Endothelial cell of umbilical vein (primary cell): ENCODE measurements at regions not wholly inside any gene's neighbourhood (a gene's known extent, or its start where the extent isn't known, plus 50 kb on each side); places are given as distances from the start of the nearest gene placed in this dataset.

Experiments used
- EZH2 ChIP-seq: IDR thresholded peaks from 2 replicates; pipeline ENCODE4 v1.6.1; 2012; ENCODE audit warnings: borderline replicate concordance, low read depth, mild to moderate bottlenecking, moderate library complexity, low read length, inconsistent platforms; ENCODE audit not compliant: severe bottlenecking
- FOS ChIP-seq: IDR thresholded peaks from 2 replicates; pipeline ENCODE4 v1.6.1; 2011; ENCODE audit warnings: mild to moderate bottlenecking, low read length, moderate library complexity, borderline replicate concordance; ENCODE audit not compliant: insufficient read depth
- GATA2 ChIP-seq: IDR thresholded peaks from 2 replicates; pipeline ENCODE4 v1.7.0; 2011; ENCODE audit warnings: low read depth, mild to moderate bottlenecking, moderate library complexity, mixed read lengths, low read length; ENCODE audit not compliant: insufficient read length, insufficient read depth
- JUN ChIP-seq: IDR thresholded peaks from 2 replicates; pipeline ENCODE4 v1.6.1; 2011; ENCODE audit warnings: borderline replicate concordance, low read depth; ENCODE audit not compliant: insufficient read length, insufficient read depth
- MAX ChIP-seq: IDR thresholded peaks from 2 replicates; pipeline ENCODE4 v1.6.1; 2011; ENCODE audit not compliant: insufficient read depth, insufficient read length
- MYC ChIP-seq: IDR thresholded peaks from one replicate; pipeline ENCODE4 v1.6.1; 2011; ENCODE audit warnings: mild to moderate bottlenecking, low read depth, low read length
- POLR2A ChIP-seq: IDR thresholded peaks from 2 replicates; pipeline ENCODE4 v1.6.1; 2012; ENCODE audit warnings: low read depth, mild to moderate bottlenecking, control low read depth, low read length
- POLR2AphosphoS5 ChIP-seq: IDR thresholded peaks from 2 replicates; pipeline ENCODE4 v1.6.1; 2012; ENCODE audit warnings: low read depth, mild to moderate bottlenecking, control low read depth, low read length, moderate library complexity; ENCODE audit not compliant: insufficient read depth
- TF ChIP-seq, protein P1 (sequence below), 2 donors: IDR thresholded peaks; 1 replicate in 1 of 2; 2 replicates in 1 of 2; pipeline ENCODE4 v1.5.1; 2011; ENCODE audit warnings: low read length in 2 of 2, mild to moderate bottlenecking in 2 of 2, moderate library complexity in 2 of 2, control low read depth in 1 of 2, inconsistent platforms in 1 of 2, low read depth in 1 of 2; ENCODE audit not compliant: insufficient read depth in 1 of 2; ENCODE audit errors: extremely low read depth in 1 of 2

GRCh38 chr4:123640824-123641223, 244.2 kb downstream of the SPRY1 start:
- TF ChIP-seq MYC (no peak), MAX (no peak), EZH2 (no peak), POLR2AphosphoS5 (no peak), POLR2A (no peak), FOS (no peak), GATA2 (no peak), JUN (no peak)
- TF ChIP-seq, protein P1, sequence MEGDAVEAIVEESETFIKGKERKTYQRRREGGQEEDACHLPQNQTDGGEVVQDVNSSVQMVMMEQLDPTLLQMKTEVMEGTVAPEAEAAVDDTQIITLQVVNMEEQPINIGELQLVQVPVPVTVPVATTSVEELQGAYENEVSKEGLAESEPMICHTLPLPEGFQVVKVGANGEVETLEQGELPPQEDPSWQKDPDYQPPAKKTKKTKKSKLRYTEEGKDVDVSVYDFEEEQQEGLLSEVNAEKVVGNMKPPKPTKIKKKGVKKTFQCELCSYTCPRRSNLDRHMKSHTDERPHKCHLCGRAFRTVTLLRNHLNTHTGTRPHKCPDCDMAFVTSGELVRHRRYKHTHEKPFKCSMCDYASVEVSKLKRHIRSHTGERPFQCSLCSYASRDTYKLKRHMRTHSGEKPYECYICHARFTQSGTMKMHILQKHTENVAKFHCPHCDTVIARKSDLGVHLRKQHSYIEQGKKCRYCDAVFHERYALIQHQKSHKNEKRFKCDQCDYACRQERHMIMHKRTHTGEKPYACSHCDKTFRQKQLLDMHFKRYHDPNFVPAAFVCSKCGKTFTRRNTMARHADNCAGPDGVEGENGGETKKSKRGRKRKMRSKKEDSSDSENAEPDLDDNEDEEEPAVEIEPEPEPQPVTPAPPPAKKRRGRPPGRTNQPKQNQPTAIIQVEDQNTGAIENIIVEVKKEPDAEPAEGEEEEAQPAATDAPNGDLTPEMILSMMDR (IDR thresholded peaks at IDR 0.05; ENCODE audit: extremely low read depth in 1 of 2, insufficient read depth in 1 of 2, low read depth in 1 of 2, low read length in 2 of 2): no peak
